H1 (cell line): ENCODE measurements at regions not wholly inside any gene's neighbourhood (a gene's known extent, or its start where the extent isn't known, plus 50 kb on each side); places are given as distances from the start of the nearest gene placed in this dataset.

Experiments
- CEBPB ChIP-seq: IDR thresholded peaks from 2 replicates; pipeline ENCODE4 v1.6.1; 2012; ENCODE audit warnings: low read depth, low read length
- CHD2 ChIP-seq: IDR thresholded peaks from 2 replicates; pipeline ENCODE4 v1.6.1; 2012; ENCODE audit warnings: low read length, improper control_type of control experiment
- CTBP2 ChIP-seq: IDR thresholded peaks from 2 replicates; pipeline ENCODE4 v1.7.0; 2011; ENCODE audit warnings: borderline replicate concordance, mild to moderate bottlenecking, moderate library complexity, mixed read lengths, low read length; ENCODE audit not compliant: insufficient read depth, insufficient read length
- GABPA ChIP-seq: IDR thresholded peaks from 2 replicates; pipeline ENCODE4 v1.6.1; 2011; ENCODE audit warnings: mild to moderate bottlenecking, low read length, moderate library complexity, borderline replicate concordance; ENCODE audit not compliant: insufficient read depth
- KDM1A ChIP-seq: fragments of 200-600, 300-600 bp; sonication (generic); IDR thresholded peaks from 2 replicates; pipeline ENCODE4 v1.7.1; 2016; ENCODE audit warnings: mild to moderate bottlenecking, low read length, borderline replicate concordance
- MAFK ChIP-seq: IDR thresholded peaks from 2 replicates; pipeline ENCODE4 v1.6.1; 2012; ENCODE audit warnings: low read depth, mild to moderate bottlenecking, improper control_type of control experiment, low read length
- POLR2AphosphoS5 ChIP-seq: IDR thresholded peaks from 2 replicates; pipeline ENCODE4 v1.6.1; 2011; ENCODE audit warnings: low read depth, low read length
- SIRT6 ChIP-seq: IDR thresholded peaks from one replicate; pipeline ENCODE4 v1.7.1; 2012; ENCODE audit warnings: low read length, inconsistent platforms
- SP4 ChIP-seq: IDR thresholded peaks from 2 replicates; pipeline ENCODE4 v1.6.1; 2012; ENCODE audit warnings: low read length, inconsistent platforms
- TEAD4 ChIP-seq: IDR thresholded peaks from 2 replicates; pipeline ENCODE4 v1.6.1; 2012; ENCODE audit warnings: low read depth, low read length, inconsistent platforms, mixed read lengths
- TF ChIP-seq, protein P1 (sequence below): fragments of 300-600 bp; sonication (generic); IDR thresholded peaks from 2 replicates; pipeline ENCODE4 v1.7.1; 2012; ENCODE audit warnings: low read length, moderate library complexity, mild to moderate bottlenecking, inconsistent platforms; ENCODE audit not compliant: insufficient replicate concordance
- TF ChIP-seq, protein P2 (sequence below): IDR thresholded peaks from 2 replicates; pipeline ENCODE4 v1.6.1; 2011; ENCODE audit warnings: low read length, improper control_type of control experiment

DNA sequence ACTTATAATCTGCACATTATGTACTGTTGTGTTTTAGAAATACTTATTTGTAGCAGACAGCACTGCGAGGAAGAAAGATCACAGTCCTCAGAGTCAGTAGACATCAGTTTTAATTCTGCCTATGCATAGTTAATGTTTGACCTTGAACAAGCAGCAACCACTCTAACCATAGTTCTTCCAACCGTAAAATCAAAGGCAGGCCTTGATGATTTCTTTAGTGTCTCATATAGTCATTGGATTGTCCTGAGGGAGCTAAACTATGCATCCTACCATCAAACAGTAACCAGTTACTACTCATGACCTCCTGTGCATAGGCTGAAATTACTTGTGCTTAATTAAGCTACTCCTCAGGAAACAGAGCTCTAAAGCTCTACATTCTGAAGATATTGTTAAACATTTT is 294.8 kb upstream of the STXBP5 start (continued):
- TF ChIP-seq, protein P1, sequence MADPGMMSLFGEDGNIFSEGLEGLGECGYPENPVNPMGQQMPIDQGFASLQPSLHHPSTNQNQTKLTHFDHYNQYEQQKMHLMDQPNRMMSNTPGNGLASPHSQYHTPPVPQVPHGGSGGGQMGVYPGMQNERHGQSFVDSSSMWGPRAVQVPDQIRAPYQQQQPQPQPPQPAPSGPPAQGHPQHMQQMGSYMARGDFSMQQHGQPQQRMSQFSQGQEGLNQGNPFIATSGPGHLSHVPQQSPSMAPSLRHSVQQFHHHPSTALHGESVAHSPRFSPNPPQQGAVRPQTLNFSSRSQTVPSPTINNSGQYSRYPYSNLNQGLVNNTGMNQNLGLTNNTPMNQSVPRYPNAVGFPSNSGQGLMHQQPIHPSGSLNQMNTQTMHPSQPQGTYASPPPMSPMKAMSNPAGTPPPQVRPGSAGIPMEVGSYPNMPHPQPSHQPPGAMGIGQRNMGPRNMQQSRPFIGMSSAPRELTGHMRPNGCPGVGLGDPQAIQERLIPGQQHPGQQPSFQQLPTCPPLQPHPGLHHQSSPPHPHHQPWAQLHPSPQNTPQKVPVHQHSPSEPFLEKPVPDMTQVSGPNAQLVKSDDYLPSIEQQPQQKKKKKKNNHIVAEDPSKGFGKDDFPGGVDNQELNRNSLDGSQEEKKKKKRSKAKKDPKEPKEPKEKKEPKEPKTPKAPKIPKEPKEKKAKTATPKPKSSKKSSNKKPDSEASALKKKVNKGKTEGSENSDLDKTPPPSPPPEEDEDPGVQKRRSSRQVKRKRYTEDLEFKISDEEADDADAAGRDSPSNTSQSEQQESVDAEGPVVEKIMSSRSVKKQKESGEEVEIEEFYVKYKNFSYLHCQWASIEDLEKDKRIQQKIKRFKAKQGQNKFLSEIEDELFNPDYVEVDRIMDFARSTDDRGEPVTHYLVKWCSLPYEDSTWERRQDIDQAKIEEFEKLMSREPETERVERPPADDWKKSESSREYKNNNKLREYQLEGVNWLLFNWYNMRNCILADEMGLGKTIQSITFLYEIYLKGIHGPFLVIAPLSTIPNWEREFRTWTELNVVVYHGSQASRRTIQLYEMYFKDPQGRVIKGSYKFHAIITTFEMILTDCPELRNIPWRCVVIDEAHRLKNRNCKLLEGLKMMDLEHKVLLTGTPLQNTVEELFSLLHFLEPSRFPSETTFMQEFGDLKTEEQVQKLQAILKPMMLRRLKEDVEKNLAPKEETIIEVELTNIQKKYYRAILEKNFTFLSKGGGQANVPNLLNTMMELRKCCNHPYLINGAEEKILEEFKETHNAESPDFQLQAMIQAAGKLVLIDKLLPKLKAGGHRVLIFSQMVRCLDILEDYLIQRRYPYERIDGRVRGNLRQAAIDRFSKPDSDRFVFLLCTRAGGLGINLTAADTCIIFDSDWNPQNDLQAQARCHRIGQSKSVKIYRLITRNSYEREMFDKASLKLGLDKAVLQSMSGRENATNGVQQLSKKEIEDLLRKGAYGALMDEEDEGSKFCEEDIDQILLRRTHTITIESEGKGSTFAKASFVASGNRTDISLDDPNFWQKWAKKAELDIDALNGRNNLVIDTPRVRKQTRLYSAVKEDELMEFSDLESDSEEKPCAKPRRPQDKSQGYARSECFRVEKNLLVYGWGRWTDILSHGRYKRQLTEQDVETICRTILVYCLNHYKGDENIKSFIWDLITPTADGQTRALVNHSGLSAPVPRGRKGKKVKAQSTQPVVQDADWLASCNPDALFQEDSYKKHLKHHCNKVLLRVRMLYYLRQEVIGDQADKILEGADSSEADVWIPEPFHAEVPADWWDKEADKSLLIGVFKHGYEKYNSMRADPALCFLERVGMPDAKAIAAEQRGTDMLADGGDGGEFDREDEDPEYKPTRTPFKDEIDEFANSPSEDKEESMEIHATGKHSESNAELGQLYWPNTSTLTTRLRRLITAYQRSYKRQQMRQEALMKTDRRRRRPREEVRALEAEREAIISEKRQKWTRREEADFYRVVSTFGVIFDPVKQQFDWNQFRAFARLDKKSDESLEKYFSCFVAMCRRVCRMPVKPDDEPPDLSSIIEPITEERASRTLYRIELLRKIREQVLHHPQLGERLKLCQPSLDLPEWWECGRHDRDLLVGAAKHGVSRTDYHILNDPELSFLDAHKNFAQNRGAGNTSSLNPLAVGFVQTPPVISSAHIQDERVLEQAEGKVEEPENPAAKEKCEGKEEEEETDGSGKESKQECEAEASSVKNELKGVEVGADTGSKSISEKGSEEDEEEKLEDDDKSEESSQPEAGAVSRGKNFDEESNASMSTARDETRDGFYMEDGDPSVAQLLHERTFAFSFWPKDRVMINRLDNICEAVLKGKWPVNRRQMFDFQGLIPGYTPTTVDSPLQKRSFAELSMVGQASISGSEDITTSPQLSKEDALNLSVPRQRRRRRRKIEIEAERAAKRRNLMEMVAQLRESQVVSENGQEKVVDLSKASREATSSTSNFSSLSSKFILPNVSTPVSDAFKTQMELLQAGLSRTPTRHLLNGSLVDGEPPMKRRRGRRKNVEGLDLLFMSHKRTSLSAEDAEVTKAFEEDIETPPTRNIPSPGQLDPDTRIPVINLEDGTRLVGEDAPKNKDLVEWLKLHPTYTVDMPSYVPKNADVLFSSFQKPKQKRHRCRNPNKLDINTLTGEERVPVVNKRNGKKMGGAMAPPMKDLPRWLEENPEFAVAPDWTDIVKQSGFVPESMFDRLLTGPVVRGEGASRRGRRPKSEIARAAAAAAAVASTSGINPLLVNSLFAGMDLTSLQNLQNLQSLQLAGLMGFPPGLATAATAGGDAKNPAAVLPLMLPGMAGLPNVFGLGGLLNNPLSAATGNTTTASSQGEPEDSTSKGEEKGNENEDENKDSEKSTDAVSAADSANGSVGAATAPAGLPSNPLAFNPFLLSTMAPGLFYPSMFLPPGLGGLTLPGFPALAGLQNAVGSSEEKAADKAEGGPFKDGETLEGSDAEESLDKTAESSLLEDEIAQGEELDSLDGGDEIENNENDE, result no peak
- TF ChIP-seq, protein P2, sequence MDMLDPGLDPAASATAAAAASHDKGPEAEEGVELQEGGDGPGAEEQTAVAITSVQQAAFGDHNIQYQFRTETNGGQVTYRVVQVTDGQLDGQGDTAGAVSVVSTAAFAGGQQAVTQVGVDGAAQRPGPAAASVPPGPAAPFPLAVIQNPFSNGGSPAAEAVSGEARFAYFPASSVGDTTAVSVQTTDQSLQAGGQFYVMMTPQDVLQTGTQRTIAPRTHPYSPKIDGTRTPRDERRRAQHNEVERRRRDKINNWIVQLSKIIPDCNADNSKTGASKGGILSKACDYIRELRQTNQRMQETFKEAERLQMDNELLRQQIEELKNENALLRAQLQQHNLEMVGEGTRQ, result no peak
- no peak for TF ChIP-seq CTBP2
- no peak for TF ChIP-seq CEBPB
- TF ChIP-seq TEAD4, result no peak
- TF ChIP-seq SIRT6, result no peak
- TF ChIP-seq GABPA, result no peak
- no peak for TF ChIP-seq CHD2
- no peak for TF ChIP-seq KDM1A
- no peak for TF ChIP-seq POLR2AphosphoS5
- no peak for TF ChIP-seq MAFK
- TF ChIP-seq SP4, result no peak
